Frontal cortex (tissue), 3 donors: ENCODE measurements at regions not wholly inside any gene's neighbourhood (a gene's known extent, or its start where the extent isn't known, plus 50 kb on each side); places are given as distances from the start of the nearest gene placed in this dataset.
"Not testable (repeated sequence)": the region's sequence is repeated elsewhere in the genome, so short reads cannot be mapped to it uniquely, and the experiment has no call there.

Experiments used
- DNase-seq, 2 donors: peaks; one replicate each; pipeline ENCODE4 v3.0.0; 2012; ENCODE audit warnings: low spot score in 2 of 2
- FAIRE-seq: peaks from 2 replicates; lab custom pipeline; 2012; peaks lifted over from hg19 to GRCh38; lab: Jason Lieb, UNC
- donor health status: control.
- donor health status: control.
- donor health status: control.

DNA sequence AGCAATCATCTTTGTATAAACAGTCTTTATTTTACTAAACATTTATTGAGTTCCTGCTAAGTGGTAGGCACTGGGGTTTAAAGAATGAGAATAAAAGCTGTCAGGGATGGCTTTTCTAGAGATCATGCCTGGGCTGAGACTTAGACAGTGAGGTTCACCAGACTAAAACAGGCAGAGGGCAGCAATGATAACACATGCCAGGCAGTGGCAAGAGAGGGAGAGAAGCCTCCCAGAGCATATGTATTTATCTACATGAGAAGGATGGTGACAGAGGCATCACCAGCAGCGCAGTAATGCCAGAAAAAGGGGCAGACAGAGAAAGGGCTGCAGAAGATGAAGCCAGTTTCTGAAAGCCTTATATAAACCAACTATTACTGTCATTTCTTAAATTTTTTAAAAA is 121.0 kb upstream of the CCDC180 start:
- FAIRE-seq: no peak

DNA sequence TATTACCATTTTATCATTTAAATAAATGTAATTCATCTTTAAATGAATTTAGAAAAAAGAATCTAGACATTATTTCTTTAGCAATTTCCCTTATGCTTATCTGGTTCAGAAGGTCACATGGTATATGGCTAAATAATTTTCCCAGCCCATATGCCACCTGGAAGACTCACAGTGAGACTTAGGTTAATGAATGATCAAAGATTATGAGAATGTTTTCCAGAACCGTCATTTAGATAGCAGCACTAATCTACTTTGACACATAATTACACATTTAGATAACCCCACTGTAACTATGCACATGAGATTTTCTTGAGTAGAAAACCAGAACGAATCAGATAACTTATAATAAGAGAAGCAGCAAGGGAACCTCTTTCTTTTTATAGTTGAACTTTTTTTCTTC is 124.9 kb upstream of the CCDC180 start:
- FAIRE-seq: not testable (repeated sequence)

More for the DNA sequence above, 121.0 kb upstream of the CCDC180 start:
- DNase-seq: no peak

DNA sequence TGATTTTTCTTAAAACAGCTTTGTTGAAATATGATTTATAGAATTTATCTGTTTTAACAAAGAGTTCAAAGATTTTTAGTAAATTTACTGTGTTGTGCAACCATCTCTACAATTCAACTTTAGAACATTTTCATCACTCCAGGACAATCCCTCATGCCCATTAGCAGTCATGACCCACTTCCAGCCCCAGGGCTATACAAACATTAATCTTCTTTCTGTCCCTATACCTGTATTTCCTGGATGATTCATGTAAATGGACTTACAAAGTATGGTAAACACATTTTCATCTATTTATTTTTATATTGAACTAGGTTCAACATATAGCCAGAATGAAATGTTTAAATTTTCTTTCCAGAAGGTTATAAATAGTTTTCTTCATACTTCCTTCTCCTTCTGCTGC is 127.8 kb upstream of the CCDC180 start:
- FAIRE-seq: no peak
- no peak for DNase-seq

More for the DNA sequence above, 124.9 kb upstream of the CCDC180 start:
- DNase-seq: not testable (repeated sequence)

DNA sequence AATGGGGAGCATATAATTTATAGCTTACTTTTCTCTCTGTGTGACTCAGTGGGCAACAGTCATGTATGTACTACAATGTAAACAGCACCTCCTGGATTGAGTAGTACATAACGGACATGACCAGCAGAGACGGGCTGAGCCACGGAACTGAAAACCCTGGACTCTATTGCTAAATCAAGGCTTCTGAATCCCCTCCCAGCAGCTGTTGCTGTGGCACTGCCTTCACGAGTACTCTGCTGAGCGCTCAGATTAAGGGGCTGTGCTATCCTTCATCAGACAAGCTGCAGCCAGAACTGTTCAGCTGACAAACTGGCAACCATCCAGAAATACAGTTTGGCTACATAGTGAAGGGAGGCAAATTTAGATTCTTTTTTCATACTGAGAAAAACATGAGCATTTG is 131.3 kb upstream of the CCDC180 start:
- no peak for FAIRE-seq

DNA sequence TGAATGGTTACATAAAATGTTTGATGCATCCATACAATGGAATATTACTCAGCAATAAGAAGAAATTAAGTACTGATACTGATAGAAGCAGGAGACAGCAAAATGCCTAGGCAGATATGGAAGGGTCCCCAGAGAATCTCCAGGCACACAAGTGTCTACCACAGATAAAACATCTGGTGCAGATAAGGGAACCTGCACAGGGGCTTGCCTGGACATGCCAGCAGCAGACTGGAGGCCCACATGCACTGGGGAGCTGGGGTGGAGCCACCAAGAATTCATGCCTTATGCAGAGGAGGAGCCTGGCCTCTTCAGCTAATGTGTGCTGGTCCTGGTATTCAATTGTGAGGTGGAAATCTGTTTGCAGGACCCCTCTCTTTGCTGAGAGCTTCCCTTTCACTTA is 129.2 kb upstream of the CTSV start:
- not testable (repeated sequence) for DNase-seq, FAIRE-seq

More for the DNA sequence above, 131.3 kb upstream of the CCDC180 start:
- DNase-seq: no peak

DNA sequence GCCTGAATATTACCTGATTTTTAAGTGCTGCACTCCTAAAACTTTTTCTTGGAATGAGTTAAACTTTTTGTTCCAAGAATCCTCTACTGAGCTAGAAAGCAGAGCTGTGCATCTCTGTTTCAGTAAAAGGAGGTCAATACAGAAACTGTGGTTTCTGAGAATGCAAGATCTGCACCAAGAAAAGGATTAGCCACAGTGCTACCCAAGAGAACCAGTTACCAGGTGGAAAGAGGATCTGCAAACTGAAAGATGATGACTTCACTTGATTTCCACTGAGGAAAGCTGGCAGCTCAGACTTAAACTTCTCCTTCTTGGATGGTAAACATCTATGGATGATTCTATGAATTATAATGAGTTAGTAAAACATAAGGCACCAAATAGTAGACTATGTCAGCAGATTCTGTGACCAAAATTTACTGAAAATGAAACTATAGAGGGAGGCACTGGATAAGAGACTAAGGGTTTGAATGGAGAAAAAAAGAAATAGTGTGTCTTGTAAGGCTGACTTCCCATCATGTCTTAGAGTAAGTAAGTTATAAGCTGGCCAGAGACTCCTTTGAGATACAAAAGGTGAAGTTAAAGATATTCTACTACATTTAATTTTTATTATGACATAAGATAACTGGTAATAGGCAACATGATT is 127.7 kb upstream of the CTSV start:
- DNase-seq, FAIRE-seq: not testable (repeated sequence)

DNA sequence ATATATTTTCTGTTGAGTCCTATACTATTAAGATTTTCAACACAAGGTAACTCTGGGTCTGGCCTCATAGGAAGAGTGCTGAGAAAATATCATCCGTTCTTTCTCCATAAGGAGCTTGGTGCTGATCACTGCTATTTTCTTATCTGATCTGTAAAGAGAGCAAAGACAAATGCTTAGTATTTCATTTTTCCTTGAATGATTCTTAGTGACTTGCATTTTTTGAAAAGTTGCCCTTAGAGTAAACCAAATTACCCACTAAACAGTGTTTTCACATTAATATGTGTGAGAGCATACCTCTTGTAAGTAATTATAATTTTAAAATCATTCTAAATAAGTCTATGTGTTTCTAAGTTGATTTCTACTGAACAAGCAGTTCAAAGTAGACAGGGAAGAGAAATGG is 121.3 kb upstream of the CTSV start:
- DNase-seq (no peak), FAIRE-seq (no peak)

DNA sequence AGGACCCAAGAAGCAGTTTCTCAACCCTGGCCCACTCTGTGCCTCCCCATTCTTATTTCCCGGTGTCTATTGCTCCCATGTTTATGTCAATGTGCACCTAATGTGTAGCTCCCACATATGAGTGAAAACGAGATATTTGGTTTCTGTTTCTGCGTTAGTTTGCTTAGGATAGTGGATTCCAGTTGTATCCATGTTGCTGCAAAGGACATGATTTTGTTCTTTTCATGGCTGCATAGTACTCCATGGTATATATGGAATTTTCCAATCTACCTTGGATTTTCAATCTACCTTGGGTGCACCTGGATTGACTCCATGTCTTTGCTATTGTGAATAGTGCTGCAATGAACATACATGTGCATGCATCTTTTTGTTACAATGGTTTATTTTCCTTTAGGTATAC is 119.8 kb upstream of the CTSV start:
- not testable (repeated sequence) for FAIRE-seq, DNase-seq

DNA sequence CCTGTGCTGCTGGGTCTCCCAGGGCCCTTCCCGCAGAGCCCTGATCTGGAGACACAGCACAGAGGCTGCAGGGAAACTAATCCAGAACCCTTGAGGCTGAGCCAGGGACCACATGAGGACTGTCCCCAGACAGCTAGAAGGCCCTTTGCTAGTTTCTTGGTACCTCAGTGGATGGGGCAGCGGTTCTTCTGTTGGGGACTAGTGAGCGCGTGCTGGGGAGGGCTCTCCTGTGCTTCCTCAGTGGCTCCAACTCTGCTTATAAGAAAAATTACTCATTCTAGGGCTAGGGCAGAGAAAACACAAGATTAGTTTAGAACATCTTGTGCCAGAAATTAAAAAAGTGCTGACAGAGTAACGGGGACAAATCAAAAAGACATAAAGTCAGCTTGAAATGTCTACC is 116.5 kb upstream of the CTSV start:
- not testable (repeated sequence) for DNase-seq, FAIRE-seq

DNA sequence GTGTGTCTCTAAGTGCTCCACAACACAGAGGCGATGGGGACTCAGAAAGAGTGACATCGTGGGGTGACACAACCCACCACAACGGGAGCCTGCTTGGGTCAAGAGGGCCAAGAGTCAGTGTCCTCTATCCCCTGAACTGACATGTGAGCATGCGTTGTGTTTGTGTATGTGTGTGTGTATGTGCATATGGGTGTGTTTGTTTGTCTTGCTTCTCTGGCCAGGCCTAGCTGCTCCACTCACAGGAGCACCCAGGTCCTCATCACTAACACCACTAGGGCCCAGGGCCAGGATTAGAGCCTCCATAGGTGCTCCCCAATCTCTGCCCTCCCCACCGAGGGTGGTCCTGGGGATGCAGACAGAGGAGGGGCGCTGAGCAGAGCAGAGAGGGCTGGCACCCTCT is 115.0 kb upstream of the CTSV start:
- FAIRE-seq: no peak
- no peak for DNase-seq

DNA sequence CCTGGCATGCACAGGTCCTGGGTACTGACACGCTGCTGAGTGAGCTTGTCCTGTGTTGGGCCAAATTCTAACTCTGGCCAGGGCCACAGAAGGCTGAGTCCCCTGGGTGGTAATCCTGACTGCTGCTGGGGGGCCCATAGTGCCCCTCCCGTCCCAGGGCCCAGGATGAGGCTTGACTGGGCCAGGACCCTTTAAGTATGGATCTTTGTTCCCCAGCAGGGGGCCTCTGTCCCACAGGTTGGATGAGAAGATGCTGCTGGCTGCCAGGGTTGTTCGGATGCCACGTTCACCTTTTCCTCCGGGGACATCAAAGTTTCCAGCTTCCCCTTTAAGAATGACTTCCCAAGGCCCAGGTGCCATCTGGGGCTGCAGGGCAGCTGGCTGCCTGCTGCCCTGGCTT is 114.2 kb upstream of the CTSV start:
- not testable (repeated sequence) for FAIRE-seq

DNA sequence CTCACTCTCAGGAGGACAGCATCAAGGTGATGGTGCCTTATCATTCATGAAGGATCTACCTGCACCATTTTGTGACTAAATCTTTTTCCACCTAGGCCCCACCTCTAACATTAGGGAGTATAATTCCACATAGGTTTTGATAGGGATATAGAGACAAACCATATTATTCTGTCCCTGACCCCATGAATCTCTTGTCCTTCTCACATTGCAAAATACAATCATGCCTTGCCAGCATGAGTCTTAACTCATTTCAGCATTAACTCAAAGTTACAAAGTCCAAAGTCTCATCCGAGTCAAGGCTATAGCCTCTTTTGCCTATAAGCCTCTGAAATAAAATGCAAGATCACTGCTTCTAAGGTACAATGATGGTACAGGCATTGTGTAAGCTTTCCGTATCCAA is 111.5 kb upstream of the CTSV start:
- DNase-seq, FAIRE-seq: not testable (repeated sequence)

More for the DNA sequence above, 114.2 kb upstream of the CTSV start:
- DNase-seq: not testable (repeated sequence)

DNA sequence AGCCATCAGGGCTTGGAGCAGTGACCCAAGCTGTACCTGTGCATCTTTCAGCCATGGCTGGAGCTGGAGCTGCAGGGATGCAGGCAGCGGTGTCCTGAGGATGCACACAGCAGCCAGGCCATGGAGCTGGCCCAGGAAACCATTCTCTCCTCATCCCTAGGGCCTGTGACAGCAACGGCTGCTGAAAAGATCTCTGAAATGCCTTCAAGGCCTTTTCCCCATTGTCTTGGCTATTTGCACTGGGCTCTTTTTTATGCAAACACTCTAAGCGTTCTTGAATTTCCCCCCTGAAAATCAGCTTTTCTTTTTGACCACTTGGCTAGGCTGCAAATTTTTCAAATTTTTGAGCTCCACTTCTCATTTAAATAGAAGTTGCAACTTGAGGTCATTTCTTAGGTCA is 109.5 kb upstream of the CTSV start:
- DNase-seq: not testable (repeated sequence)

DNA sequence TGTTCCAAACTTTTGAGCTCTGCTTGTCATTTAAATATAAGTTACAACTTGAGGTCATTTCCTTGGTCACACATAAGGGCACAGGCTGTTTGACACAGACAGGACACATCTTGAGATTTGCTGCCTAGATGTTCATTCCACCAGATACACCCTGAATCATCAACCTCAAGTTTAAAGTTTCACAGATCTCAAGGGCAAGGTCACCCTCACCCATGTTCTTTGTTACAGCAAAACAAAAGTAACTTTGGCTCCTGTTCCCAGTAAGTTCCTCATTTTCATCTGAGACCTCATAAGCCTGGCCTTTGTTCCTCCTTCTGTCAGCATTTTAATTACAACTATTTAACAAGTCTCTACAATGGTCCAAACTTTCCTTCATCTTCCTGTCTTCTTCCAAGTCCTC is 106.7 kb upstream of the CTSV start:
- DNase-seq, FAIRE-seq: not testable (repeated sequence)

More for the DNA sequence above, 109.5 kb upstream of the CTSV start:
- not testable (repeated sequence) for FAIRE-seq

DNA sequence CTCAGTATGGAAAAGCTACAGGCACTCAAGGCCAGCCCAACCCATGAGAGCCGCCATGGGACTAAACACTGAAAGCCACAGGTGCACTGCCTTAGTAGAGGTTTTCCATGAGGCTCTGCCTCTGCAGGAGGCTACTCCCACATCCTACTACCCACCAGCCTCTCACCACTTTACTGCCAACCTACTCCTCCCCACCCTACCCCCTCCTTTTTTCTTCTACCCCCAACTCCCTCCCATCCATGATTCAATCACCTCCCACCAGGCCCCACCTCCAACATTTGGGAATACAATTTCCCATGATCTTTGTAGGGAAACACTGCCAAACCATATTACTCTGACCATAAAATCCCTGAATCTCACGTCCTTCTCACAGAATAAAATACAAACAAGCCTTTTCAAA is 101.6 kb upstream of the CTSV start:
- DNase-seq (no peak), FAIRE-seq (no peak)

DNA sequence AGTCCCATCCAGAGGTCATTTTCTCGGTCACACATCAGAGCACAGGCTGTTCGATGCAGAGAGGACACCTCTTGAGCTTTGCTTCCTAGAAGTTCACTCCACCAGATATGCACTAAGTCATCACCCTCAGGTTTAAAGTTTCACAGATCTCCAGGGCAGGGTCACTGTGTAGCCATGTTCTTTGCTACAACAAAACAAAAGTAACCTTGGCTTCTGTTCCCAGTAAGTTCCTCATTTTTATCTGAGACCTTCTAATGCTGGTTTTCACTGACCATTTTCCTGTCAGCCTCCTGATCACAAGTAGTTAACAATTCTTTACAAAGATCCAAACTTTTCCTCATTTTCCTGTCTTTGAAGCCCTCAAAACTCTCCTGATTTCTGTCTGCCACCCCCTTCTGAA is 97.5 kb upstream of the CTSV start:
- DNase-seq (no peak), FAIRE-seq (no peak)

DNA sequence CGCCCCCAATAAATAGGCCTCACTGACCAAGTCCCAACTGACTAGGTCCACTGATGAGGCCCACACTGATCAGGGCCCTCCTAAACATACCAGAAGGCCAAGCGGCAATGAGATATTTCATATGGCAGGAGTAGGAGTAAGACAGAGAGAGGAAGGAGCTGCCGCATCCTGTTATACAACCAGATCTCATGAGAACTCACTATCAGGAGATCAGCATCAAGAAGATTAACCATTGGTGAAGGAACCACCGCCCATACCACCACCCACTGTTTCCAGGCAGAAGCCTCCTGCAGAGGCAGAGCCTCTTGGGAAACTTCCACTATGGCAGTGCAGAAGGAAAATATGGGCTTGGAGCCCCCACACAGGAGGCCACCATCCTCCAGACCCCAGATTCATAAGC is 95.0 kb upstream of the CTSV start:
- not testable (repeated sequence) for FAIRE-seq, DNase-seq

DNA sequence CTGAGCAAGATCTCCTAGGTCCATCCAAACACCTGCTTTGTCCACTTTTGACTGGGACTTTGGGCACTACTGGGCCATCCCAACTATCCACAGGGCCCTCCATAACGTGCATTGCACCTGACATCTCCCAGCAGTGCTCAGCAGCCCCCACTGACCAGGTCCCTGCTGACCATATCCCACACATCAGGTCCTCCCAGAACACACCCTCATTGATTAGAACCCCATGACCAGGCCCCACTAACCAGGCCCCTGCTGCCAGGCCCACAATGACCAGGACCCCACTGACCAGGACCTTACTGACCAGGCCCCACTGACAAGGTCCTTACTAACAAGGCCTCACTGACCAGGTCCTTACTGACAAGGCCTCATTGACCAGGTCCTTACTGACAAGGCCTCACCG is 93.9 kb upstream of the CTSV start:
- DNase-seq: no peak
- FAIRE-seq: no peak

DNA sequence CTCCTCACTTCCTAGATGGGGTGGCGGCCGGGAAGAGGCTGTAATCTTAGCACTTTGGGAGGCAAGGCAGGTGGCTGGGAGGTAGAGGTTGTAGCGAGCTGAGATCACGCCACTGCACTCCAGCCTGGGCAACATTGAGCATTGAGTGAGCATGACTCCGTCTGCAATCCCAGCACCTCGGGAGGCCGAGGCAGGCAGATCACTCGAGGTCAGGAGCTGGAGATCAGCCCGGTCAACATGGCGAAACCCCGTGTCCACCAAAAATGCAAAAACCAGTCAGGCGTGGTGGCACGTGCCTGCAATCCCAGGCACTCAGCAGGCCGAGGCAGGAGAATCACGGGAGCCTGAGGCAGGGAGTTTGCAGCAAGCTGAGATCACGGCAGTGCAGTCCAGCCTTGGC is 91.9 kb upstream of the CTSV start:
- DNase-seq, FAIRE-seq: not testable (repeated sequence)

DNA sequence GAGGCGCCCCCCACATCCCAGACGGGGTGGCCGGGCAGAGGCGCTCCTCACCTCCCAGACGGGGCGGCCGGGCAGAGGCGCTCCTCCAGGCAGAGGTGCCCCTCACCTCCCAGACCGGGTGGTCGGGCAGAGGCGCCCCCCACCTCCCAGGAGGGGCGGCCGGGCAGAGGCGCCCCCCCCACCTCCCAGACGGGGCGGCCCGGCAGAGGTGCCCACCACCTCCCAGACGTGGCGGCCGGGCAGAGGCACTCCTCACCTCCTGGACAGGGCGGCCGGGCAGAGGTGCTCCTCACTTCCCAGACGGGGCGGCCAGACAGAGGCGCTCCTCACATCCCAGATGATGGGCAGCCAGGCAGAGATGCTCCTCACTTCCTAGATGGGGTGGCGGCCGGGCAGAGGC is 91.4 kb upstream of the CTSV start:
- FAIRE-seq, DNase-seq: not testable (repeated sequence)

DNA sequence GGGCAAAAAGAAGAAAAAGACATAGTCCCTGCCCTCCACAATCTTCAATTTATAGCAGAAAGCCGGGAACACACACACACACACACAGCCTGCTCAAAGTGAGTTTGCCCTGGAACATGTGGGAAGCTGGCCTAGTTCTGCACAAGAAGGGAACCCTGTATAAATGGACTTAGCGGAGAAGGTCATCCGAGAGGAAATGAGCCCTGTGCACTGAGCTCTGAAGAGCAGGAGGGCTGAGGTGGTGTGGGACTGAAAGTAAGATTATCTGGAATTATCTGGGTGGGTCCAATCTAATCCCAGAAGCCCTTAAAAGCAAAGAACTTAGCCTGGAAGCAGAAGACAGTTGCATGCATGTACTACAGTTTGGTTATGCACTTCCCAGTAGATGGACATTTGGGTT is 90.0 kb upstream of the CTSV start:
- FAIRE-seq (no peak), DNase-seq (no peak)

DNA sequence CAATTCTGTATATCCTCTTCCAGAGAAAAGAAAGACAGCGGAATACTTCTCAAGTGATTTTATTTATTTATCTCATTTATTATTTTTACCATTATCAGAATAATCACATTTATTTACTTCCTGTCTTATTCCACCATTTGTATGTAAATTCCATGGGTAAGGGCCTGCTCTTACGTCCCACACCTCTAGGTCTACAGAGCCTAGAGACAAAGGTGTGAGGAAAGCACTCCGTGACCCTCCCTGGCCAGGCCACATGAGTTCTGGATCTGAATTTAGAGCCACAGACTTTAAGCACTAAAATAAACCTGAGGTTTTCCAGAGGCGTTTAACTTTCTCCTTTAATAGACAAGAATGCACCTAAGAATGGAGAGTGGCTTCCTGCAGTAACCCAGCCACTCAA is 85.3 kb upstream of the CTSV start:
- FAIRE-seq (no peak), DNase-seq (no peak)
